GM21367 (cell line): ENCODE measurements at regions not wholly inside any gene's neighbourhood (a gene's known extent, or its start where the extent isn't known, plus 50 kb on each side); places are given as distances from the start of the nearest gene placed in this dataset.
"Not testable (repeated sequence)": the region's sequence is repeated elsewhere in the genome, so short reads cannot be mapped to it uniquely, and the experiment has no call there.

Experiments
- ATAC-seq: cut with Tn5 transposase; IDR thresholded peaks from one replicate; pipeline ENCODE4 v1.9.1; 2021; ENCODE audit not compliant: unreplicated experiment

- no peak for ATAC-seq
Observed at GRCh38 chr22:22061085-22062077, 78.8 kb upstream of the TOP3B start.

- ATAC-seq, result no peak
Observed at GRCh38 chr22:22060200-22061084, 77.9 kb upstream of the TOP3B start.

GRCh38 chr22:22059291-22060002 lies 76.9 kb upstream of the TOP3B start:
- no peak for ATAC-seq

DNA sequence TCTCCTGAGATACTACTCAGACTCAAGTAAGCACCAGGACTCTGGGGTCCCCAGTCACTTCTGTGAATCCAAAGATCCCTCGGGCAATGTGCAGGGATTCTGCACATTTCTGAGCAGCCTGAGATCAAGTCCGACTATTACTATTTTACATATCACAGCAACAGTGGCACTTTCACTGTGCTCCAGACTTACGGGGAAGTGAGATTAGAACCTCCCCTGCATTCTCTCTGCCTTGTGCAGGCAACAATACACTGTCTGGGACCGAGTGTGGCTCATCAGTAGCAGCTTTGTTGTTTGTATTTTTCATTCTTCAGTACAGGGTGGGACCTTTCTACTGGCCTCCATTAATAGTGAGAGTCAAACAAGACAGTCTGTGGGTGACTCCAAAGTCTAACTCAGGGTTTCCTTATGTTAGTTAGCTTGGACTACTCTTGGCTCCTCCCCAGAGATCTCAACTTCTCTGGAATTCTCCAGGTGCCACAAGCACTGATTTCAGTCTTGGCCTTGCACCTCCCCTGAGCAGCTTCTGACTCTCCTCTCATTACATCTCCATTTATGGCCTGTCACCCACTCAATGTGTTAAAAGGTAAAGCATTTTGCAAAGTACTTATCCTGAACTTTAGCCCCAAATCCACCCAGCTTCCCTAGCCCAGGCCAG lies 76.2 kb upstream of the TOP3B start:
- ATAC-seq, result no peak

DNA sequence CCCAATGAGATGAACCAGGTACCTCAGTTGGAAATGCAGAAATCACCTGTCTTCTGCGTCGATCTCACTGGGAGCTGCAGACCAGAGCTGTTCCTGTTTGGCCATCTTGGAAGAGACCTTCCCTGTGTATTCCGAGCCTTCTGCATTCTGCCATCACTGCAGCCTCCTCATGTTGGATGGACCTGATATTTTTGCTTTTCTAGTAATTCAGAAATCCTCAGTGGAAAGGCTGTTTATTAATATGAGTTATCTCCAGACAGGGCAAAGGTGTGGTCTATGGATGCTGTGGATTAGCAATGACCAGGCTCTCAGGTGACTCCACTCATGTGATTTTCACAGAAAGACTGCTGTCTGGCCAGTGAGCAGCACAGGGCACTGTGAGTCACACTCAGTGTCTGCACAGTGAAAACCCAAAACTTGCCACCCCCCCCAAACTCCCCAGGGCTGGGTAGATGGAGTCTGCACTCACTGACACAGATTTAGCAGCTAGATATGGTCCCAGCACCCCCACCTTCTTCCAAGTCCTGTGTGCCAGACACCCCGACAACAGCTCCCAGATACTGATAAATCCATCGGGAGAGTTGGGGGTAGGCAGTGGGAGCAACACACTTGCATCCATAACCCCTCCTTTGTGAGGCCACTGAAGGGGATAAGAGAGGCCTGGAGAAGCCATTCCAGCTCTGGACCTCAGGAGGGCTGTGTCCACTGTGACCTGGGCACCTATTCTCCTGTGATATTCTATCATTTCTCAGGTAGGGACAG lies 75.2 kb upstream of the TOP3B start:
- ATAC-seq, result no peak

DNA sequence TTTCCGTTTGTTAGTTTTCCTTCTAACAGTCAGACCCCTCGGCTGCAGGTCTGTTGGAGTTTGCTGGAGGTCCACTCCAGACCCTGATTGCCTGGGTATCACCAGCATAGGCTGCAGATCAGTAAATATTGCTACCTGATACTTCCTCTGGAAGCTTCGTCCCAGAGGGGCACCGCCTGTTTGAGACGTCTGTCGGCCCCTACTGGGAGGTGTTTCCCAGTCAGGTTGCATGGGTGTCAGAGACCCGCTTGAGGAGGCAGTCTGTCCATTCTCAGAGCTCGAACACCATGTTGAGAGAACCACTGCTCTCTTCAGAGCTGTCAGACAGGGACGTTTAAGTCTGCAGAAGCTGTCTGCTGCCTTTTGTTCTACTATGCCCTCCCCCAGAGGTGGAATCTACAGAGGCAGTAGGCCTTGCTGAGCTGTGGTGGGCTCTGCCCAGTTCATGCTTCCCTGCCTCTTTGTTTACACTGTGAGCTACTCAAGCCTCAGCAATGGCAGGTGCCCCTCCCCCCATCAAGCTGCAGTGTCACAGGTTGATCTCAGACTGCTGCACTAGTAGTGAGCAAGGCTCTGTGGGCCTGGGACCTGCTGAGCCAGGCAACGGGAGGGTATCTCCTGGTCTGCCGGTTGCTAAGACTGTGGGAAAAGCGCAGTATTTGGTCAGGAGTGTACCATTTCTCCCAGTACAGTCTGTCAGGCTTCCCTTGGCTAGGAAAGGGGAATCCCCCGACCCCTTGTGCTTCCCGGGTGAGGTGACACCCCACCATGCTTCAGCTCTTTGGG lies 74.4 kb upstream of the TOP3B start:
- not testable (repeated sequence) for ATAC-seq

- ATAC-seq, result not testable (repeated sequence)
Observed at GRCh38 chr22:22052548-22053139, 70.1 kb upstream of the TOP3B start.

- not testable (repeated sequence) for ATAC-seq
Observed at GRCh38 chr22:22051032-22051431, 68.4 kb upstream of the TOP3B start.

DNA sequence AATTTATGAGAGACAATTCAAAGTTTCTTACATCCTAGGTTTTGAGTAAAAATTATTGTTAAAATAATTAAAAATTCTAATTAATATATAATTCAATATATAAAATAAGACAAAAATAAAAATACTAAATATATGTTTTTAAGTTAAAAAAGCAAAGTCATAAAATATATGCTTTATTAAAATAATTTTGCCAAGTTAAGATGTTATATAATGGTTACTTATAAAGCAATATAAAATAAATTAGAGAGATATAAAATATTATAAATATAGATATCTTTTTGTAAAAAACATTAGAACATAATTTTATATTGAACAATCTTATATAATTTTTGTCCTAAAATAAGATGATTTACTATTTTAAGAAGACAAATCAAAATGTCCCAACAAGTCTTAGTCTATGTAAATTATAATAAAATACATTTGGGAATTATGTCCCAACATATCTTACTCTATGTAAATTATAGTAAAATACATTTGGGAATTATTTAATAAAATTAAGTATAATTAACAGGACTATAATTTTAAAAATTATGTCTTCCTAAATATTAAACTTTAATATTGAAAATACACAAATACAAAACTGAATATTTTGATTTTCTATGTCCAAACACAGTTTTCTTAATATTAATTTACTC lies 67.7 kb upstream of the TOP3B start:
- no peak for ATAC-seq

- no peak for ATAC-seq
Observed at GRCh38 chr22:22049684-22050083, 67.1 kb upstream of the TOP3B start.

DNA sequence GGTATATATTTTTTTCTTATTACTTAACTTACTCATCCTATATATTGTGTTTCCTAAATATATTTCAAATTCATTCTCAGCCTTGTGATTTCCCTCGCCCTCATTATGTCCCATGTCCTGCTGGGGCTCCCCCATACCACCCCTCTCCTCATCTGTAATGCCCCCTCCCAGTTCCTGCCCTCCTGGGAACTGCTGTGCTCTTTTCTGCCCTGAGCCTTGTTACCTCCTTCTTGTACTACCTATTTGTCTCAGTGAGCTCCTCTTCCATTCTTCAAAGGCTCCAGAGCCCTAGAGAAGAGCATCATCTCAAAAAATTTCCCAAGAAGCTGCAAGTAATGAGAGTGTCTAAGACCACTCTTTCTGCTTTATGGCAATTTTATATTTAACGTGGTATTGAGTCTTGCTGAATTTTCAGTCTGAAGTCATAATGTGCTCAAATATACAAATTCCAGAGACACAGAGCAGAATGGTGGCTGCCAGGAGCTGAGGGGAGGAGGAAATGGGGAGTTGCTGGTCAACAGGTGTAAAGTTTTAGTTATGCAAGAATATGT lies 66.5 kb upstream of the TOP3B start:
- no peak for ATAC-seq

DNA sequence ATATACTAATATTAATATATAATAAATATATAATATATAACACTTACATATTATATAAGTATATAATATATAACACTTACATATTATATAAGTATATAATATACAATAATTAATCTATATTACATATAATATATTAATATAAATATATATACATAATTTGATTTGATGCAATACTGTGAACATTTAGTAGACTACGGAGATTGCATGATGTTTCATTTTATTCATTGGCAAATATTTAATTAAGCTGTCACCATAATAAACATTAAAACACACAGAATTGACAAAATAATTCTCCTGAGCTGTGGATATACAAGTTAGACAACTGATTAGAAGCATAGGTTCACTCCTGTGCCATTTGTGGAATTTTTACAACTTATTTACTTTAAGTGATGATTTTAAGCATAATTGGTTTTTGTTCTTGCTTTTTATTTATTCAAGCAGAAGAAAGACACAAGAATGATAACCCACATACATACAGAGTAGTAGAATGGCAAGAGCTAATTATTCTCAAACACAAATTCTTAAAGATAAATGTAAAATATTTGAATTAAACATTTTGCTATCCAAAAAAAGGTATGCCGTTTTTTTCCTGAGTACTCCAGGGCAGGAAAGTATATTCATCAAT lies 65.8 kb upstream of the TOP3B start:
- ATAC-seq, result no peak

GRCh38 chr22:22047776-22048175 lies 65.2 kb upstream of the TOP3B start:
- no peak for ATAC-seq

DNA sequence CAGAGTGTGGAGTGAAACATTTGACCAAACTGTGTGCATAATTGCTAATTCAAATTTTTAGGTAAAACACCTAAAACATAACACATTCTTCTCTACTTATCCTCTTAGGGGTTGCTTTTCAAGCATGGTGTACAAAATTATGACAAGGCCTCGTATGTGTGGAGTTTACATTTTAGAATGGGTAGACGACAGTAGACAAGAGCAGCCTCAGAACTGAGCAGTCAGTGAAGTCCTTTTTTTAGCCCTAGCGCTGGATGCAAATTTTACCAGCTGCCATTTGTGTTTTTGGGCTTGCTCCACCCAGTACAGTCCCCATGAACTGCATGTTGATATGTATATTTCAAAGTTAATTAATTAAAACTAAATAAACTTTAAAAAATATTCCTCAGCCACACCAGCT lies 64.7 kb upstream of the TOP3B start:
- no peak for ATAC-seq

- ATAC-seq, result no peak
Observed at GRCh38 chr22:22046370-22046769, 63.8 kb upstream of the TOP3B start.

DNA sequence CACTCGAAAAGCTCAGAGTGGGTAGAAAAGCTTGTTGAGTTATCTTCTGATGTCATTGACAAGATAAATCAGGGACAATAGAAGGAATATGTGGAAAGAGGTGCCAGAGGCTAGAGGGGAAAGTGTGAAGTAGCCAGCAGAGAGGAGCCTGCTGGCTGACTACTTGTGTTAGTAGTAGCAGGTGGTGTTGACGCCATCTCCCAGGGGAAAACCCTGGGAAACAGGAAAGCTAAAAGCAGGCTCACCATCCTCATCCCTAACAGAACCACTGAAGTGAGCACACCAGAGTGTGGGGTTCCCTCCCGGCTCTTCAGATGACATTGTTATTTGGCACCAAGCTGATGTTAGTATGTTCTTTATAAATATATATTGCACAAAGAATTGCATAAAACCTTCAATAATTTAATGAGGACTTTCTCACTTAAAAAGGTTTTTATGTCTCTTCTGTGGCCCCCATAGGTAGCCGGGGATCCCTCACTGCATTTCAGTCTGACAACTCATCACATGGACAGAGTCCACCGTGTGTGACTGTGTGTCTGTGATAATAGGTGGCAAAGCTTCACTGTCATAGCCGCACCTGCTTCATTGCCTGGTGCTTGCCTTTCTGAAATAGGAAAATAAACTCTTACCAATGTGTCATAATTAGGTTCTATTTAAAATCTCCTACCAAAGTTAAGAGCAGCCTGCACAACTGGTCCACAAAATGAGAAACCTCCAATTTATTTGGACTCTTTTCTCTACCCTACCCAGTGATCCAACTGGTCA lies 63.2 kb upstream of the TOP3B start:
- no peak for ATAC-seq

DNA sequence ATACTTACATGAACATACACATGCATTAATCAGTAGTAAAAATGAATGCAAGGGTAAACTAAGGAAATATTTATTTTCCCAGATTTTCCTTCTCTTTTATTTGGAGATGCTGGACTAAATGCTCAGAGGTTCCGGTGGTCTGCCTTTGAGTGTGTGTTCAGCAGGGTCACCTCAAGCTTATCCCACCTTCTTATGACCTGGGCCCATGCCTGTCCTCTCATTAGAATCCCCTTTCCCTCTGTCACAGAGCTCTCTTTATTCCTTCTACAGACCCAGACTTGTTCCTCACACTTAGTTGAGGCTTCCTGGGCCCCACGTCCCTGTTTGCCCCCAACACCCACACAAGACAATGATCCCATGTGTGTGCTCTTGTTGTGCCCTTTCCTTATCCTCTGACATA lies 61.6 kb upstream of the TOP3B start:
- no peak for ATAC-seq
